ENCODE measurements at regions not wholly inside any gene's neighbourhood (a gene's known extent, or its start where the extent isn't known, plus 50 kb on each side); places are given as distances from the start of the nearest gene placed in this dataset.

- no peak for TF ChIP-seq CTCF (IDR thresholded peaks at IDR 0.05)
- TF ChIP-seq POLR2A (IDR thresholded peaks at IDR 0.05) = no peak
These were observed 268.4 kb downstream of the CXCL12 start for GRCh38 chr10:44116474-44116873.
